Transverse colon (tissue), 4 donors: ENCODE measurements at regions not wholly inside any gene's neighbourhood (a gene's known extent, or its start where the extent isn't known, plus 50 kb on each side); places are given as distances from the start of the nearest gene placed in this dataset.

Experiments used
- EP300 ChIP-seq: sonication (generic); formaldehyde crosslinking; IDR thresholded peaks from one replicate; pipeline ENCODE4 v1.6.1; 2017; ENCODE audit warnings: antibody characterized with exemption, low read depth
- POLR2A ChIP-seq: fragments of 450-650 bp; IDR thresholded peaks from one replicate; pipeline ENCODE4 v1.6.1; 2016; ENCODE audit warnings: antibody characterized with exemption, mild to moderate bottlenecking, moderate library complexity
- POLR2AphosphoS5 ChIP-seq, 3 donors: sonication (generic); formaldehyde crosslinking; IDR thresholded peaks; one replicate each; pipeline ENCODE4 v1.6.1; 2016; ENCODE audit warnings: antibody characterized with exemption in 3 of 3
- TF ChIP-seq, protein P1 (sequence below), 5 experiments: fragments of 200-600 bp in 3 of 5; fragments of 450-650 bp in 2 of 5; sonication (generic) in 3 of 5; IDR thresholded peaks; 1 replicate in 2 of 5; 2 replicates in 3 of 5; pipeline ENCODE4 v1.5.1; 2016 to 2017; ENCODE audit warnings: antibody characterized with exemption in 5 of 5, inconsistent platforms in 3 of 5, mild to moderate bottlenecking in 2 of 5, moderate library complexity in 1 of 5

GRCh38 chr1:99461499-99461898 lies 184.4 kb upstream of the PALMD start:
- TF ChIP-seq POLR2AphosphoS5 (IDR thresholded peaks at IDR 0.05) (no peak), EP300 (no peak), POLR2A (no peak)
- TF ChIP-seq, protein P1, sequence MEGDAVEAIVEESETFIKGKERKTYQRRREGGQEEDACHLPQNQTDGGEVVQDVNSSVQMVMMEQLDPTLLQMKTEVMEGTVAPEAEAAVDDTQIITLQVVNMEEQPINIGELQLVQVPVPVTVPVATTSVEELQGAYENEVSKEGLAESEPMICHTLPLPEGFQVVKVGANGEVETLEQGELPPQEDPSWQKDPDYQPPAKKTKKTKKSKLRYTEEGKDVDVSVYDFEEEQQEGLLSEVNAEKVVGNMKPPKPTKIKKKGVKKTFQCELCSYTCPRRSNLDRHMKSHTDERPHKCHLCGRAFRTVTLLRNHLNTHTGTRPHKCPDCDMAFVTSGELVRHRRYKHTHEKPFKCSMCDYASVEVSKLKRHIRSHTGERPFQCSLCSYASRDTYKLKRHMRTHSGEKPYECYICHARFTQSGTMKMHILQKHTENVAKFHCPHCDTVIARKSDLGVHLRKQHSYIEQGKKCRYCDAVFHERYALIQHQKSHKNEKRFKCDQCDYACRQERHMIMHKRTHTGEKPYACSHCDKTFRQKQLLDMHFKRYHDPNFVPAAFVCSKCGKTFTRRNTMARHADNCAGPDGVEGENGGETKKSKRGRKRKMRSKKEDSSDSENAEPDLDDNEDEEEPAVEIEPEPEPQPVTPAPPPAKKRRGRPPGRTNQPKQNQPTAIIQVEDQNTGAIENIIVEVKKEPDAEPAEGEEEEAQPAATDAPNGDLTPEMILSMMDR (IDR thresholded peaks at IDR 0.05), result no peak
